ENCODE measurements at regions not wholly inside any gene's neighbourhood (a gene's known extent, or its start where the extent isn't known, plus 50 kb on each side); places are given as distances from the start of the nearest gene placed in this dataset.
"Not testable (repeated sequence)": the region's sequence is repeated elsewhere in the genome, so short reads cannot be mapped to it uniquely, and the experiment has no call there.

DNA sequence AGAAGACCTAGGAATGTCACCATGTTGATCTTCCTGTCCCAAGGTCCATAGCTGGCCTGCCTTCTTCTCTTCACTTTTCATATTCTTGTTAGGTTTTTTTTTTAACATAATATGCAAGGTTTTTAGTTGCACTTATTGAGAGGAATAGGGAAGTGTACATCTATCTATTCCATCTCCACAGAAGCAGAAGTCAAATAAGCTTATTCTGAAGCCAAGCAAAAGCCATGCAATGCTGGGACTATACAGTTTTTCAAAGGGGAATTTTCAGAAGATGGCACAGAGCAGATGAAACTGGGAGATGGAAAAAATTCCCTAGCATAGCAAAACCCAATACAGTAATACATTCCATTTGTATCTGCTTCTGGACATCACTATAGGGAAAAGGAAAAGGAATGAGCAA lies 447.6 kb downstream of the GADD45G start:
- DNase-seq = no peak

DNA sequence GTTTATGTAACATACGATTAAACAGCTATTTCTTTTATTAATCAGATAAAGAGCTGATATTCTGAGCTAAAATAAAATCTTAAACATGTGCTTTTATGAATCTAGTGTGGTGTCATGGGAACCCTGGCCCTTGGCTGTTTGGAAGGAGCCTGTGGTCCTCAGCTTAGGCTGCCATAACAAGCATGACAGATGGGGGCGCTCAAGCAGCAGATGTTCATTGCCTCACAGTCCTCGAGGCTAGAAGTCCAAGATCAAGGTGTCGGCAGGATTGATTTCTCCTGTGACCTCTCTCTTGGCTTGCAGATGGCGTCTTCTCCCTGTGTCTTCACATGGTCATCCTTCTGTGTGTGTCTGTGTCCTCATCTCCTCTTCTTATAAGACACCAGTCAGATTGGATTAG lies 448.2 kb downstream of the GADD45G start:
- no peak for DNase-seq

DNA sequence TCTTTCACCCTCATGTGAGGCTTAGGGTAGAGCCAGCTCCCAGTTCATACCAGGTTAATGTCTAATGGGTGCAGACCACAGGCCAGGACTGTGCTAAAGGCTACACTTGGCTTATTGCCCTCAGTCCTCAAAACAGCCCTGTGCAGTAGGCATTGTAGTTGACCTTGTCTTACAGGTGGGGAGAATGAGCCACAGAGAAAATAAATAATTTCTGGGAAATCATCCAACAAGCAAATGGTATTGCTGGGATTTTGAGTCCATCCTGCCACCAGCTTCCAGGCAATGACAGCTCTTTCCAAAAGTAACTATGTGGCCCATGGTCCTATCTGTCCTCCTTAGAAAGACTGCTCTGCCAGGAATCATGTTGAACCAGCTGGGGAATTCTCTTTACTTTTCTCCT lies 450.0 kb downstream of the GADD45G start:
- DNase-seq = no peak

DNA sequence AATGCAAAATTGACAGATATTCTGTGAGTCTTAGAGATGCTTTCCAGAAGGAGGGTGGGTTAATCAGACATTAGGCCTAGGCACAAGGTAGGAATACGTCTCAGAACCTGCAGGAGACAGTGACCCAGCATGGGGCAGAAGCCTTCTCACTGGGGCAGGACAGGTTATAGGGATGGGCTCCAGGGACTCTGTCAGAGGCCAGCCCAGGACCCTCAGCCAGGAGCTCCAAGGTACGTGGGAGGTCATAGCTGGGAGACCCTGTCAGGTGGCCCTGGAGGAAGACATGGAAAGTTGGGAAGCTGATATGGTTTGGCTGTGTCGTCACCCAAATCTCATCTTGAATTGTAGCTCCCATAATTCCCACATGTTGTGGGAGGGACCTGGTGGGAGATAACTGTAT lies 450.4 kb downstream of the GADD45G start:
- DNase-seq = no peak

DNA sequence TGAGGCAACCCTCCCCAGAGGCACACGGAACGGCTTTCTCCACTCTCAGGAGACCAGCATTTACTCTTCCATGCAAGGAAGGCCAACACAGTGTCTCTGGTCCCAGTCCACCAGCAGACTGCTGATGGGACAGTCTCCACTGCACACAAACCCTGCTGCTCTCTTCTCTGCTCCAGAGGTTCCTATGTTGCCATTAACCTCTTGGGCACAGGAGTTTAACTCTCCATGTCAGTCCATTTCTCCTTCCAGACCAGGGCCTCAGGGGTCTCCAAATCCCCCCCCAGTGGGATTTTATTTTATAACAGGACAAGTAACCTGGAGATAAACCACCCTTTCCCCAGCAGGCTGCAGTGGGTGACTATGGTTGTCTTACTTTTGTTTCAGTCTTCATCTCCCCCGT lies 452.5 kb downstream of the GADD45G start:
- DNase-seq = no peak

DNA sequence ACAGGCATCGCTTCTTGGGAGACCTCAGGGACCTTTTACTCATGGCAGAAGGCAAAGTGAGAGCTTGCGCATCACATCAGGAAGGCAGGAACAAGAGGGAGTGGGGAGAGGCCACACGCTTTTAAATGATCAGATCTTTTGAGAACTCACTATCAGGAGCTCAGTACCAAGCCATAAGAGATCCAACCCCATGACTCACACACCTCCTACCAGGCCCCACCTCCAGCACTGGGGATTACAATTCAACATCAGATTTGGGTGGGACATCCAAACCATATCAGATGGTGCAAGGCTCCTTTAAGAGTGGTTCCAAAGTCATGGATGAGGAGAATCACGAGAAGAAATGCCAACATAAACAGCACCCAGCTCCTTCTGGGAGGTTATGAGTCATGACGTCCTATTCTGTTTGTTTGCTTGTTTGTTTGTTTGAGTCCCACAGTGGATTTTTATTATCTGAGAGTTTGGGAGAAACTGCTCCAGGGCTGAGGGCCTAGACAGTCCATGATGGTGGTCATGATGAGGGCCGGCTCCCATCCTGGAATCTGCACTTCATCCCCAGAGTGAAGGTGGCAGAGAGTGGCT lies 453.5 kb downstream of the GADD45G start:
- DNase-seq = no peak

DNA sequence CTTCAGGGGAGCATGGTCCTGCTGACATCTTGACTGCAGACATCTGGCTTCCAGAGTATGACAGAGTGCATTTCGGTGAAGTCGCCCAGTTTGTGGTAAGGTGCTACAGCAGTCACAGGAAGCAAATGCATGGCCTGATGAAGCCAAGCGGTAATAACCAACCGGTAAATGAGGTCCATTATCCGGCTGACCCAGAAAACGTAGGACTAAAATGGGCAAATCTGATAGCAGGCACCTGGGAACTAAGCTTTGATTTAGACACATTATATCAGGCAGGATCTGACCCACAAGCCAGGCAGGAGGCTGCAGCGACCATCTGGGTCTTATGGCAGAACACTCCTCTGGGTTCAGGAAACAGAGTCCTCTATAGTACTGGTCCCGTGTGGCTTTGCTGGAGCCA lies 454.6 kb downstream of the GADD45G start:
- DNase-seq = no peak

DNA sequence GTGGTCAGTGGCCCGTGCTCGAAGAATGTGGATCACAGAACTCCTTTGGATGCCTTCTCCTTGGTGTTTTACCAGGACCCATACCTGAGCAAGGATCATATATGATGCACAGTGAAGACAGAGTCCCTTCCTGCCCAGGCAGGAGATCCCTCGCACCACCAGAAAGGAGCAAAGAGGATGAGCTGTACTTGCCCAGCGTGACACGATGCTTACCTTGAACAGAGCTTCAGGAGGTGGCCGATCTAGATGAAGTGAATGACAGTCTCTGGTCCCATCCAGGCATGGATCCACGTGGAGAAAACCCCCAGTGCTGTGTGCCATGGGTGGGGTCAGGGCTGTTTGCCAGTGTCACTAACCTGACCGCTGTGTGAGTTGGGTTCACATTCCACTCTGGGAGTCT lies 455.4 kb downstream of the GADD45G start:
- no peak for DNase-seq

DNA sequence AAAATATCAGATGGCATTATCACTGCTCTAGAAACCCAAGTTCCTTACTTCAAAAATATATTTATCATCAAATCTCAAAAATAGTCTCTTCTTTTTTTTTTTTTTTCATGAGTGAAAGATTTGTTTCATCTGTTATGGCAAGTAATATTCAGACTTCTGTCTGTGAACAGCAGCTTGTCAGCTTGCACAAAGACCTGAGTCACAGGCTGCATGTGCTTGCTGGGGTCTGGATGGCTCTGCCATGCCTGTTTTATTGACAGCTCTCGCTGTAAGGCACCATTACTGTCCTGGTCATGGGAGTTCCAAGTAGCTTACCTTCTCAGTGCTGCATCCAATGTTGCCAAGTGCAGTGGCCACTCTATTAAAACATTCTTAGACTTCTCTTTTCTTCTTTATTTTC lies 456.4 kb downstream of the GADD45G start:
- DNase-seq = no peak

DNA sequence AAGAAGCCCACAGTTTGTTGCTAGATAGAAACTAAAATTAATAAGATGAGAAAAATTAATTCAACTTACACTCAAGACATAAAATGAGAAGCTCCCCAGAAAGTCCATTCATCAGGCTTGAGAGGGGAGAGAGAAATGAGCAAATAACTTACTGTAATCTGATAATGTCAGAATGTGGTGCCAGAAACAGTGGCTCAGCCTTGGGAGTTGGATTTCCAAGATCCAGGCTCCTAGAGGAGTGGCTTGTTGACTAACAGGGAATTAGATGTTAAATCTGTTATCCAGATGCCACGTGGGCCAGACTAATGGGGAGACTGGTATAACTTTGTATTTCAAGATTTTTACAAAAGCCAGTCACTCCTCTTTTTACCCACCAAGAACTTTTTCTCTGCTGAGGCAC lies 458.2 kb downstream of the GADD45G start:
- no peak for DNase-seq

DNA sequence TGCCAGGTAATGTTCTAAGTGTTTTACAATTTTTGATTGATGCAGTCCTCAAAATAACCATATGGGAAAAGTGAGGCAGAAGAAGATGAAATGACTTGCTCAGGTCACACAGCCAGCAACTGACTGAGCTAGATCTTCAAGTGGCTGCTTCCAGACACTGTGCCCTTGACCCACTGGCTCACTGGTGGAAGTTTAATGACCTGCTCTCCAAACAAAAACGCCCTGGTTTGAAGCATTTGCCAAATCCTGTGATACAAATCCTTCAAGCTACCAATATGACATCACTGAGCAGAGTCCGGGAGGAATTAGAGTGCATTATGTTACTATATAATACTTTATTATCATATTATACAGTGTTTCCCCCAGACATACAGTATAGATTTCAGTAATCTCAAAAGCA lies 459.4 kb downstream of the GADD45G start:
- DNase-seq = no peak

DNA sequence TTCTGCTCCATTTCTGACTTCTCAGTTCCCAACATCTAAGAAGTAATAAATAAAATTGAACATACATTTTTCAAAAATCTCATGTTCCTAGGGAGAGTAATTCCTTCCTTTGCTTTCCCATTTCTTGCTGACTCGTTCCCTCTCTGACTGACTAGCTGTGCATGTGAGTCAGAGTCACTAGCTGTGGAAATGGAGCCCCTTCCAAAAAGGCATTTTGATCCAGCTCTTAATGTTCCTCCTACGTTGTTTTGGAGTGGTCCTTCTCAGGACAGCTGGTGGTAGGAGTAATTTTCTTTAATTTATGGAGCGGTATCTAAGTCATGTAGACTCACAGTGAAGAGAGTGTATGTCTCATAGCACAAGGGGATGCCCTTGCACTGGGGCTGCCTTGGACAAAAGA lies 460.2 kb downstream of the GADD45G start:
- no peak for DNase-seq

DNA sequence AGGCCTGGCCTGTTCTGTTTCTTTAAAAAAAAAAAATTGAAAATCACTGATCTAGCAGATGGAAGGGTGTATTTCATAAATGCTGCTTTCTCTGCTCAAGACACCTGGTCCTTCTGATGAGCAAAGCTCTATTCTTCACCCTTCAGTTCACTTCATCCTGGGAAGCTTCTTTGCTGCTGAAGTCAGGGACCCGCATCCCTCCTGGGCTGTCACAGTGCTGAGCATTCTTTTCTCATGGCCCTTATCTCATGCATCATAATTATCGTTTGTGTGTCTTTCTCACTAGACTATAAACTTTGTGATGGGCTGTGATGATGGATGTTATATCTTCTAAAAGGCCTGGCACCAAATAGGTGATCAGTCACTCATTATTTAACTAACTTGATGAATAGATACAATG lies 461.0 kb downstream of the GADD45G start:
- no peak for DNase-seq

DNA sequence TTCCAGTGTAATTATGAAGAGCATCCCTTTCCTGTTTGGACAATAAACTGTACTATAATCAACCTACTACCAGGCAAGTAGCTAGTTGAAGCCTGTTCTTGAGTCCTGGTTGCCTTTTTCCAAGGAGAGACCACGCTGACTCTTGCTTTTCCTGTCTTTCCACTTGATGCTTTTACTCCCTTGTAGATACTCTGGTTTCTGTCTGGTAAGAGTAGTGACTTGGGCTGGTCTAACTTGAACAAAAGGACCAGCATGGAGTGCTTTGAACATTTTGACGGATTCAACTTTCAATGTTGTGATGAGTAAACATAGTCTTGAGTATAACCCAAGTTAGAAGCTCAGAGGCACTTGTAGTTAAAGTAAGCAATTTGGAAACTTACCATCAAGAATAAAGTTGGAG lies 464.3 kb downstream of the GADD45G start:
- no peak for DNase-seq

DNA sequence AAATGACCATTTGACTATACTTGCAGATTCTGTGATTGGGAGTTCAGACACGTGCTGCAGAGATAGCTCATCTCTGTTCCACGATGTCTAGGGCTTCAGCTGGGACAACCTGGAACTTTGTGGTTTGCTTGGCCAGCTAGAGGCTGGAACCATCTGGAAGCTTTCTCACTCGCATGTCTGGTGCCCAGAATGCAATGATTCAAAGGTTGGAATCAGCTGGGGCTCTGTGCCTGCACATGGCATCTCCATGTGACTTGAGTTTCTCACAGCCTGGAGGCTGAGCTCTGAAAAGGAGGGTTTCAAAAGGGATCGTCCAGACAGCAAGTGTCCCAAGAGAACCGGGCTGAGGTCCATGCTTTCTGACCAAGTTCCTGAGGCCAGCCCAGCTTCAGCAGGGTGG lies 465.2 kb downstream of the GADD45G start:
- no peak for DNase-seq

DNA sequence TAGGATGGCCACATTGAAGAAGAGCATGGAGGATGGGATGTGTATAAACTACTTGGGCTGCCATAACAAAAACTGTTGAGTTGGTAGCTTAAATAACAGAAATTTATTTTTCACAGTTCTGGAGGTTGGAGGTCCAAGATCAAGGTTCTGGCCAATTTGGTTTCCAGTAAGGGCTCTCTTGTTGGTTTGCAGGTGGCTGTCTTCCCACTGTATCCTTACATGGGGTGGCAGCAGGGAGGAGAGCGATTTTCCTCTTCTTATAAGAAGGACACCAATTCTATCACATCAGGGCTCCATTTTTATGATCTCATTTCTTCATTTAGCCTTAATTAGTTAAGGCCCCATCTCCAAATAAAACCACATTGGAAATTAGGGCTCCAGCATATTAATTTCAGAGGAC lies 465.7 kb downstream of the GADD45G start:
- DNase-seq = no peak

DNA sequence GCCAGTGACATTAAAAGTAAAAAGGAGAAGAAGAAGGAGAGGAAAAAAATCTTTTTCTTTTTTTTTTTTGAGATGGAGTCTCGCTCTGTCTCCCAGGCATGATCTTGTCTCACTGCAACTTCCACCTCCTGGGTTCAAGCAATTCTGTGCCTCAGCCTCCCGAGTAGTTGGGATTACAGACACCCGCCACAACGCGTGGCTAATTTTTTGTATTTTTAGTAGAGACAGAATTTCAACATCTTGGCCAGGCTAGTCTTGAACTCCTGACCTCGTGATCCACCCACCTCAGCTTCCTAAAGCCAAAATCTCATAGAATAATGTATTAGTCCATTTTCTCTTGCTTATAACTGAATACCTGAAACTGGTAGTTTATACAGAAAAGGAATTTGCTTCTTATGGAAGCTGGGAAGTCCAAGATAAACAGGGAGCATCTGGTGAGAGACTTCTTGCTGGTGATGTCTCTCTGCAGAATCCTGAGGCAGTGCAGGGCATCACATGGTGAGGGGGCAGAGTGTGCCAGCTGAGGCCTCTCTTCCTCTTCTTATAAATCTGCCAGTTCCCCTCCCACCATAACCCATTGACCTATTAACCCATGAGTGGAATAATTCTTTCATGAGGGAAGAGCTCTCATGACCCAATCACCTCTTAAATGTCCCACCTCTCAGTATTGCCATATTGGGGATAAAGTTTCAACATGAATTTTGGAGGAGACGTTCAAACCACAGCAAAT lies 466.3 kb downstream of the GADD45G start:
- DNase-seq = no peak

DNA sequence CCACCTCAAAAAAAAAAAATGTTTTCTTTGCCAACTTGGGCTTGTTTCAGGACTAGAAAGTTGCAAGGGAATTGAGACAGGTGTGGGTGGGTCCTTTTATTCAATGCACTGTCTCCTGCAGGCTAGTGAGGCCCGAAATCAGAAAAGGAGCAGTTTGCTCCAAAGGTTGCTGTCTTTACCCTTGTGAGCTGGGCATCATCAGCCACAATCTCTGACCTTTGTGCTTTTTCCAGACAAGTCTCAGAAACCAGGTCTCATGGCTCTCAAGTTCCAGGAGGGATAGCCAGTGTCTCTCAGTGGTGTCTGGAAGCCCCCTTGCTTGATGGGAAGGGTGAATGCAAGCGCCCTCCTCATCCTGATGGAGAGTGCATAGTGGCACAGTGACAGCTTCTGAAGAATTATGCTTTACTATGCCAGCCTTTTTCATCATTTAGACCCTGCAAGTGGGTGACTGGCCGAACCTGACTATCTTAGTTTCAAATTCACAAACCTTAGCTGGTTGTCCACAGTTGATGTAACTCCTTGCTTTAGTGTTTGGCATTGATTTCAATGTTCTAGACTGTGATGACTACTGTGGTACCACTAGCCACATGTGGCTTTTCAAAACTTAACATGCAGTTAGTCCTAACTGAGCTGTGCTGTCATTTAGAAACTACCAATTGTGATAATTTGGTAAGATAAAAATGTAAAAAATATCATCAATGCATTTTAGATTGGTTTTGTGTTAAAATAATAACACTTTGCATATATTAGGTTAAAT lies 468.6 kb downstream of the GADD45G start:
- DNase-seq = no peak

DNA sequence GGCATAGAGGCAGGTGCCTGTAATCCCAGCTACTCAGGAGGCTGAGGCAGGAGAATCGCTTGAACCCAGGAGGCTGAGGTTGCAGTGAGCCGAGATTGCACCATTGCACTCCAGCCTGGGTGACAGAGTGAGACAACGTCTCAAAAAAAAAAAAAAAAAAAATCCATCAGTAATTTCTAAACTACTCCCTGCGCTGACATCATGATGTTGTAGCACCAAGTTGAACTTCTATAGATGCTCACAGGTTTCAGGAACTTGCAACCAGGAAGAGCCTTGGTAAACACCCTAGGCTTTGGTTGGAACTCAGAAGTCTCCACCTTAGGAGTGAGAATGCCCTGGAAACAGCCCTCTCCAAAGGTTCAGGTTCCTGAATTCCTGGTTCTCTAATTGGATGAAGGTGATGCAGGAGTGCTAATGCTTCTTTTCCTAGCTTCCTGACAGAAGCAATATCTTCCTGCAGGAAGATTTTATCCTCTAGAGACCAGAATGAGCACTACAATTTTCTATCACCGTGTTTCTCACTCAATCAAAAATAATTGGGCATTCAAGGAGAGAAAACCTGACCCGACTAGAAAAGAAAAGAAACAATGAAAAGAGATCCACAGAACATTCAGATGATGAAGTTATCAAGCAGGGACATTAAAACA lies 469.6 kb downstream of the GADD45G start:
- no peak for DNase-seq

DNA sequence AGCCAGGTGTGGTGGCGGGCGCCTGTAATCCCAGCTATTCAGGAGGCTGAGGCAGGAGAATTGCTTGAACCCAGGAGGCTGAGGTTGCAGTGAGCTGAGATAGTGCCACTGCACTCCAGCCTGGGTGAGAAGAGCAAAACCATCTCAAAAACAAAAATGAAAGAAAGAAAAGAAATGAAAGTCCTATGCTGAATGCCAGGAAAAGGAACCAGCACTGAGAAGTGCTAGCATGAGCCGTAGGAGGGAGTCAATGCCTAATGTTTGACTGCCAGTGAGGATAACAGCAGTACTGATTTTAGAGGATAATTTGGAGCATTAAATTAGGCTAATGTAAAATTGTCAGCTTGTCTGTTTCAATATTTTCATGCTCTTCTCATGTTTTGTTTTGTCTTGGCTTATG lies 472.8 kb downstream of the GADD45G start:
- DNase-seq = not testable (repeated sequence)

DNA sequence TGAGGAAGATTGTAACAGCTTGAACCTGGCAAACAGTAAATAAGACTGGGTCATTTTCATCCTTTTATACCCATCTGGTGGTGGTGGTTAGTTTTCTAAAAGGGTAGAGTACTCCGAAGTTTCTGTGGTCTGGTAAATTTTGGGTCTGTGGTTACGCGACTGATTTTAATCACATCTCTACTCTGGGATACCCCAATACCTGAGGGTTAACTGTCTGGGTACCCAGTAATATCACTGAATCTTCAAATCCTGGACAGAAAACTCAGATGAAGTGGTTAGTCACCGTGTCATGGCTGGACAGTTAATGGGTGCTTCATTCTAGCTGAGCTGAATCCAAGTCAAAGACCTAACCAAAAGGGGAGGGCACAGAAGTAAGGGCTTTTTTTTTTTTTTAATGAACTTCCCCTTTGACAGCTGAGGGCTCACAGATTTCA lies 474.2 kb downstream of the GADD45G start:
- no peak for DNase-seq

DNA sequence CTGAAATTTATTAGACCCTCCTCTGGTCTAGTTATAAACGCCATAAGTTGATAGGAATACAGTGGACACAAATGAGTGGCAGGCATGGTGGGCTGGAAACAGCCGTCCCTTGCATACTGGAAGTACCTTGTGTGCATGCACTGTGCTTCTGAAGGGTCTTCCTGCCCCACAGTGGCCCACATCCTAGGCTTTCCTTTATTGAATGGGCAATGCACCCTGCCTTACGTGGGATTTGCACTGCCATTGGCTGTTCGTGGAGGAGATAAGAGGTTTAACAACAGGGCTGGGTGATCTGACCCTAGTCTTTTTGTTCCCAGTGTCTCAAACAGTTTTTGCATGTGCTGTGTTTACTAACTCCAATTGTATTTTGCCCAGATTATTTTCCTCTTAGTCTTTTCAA lies 480.8 kb downstream of the GADD45G start:
- DNase-seq = no peak

DNA sequence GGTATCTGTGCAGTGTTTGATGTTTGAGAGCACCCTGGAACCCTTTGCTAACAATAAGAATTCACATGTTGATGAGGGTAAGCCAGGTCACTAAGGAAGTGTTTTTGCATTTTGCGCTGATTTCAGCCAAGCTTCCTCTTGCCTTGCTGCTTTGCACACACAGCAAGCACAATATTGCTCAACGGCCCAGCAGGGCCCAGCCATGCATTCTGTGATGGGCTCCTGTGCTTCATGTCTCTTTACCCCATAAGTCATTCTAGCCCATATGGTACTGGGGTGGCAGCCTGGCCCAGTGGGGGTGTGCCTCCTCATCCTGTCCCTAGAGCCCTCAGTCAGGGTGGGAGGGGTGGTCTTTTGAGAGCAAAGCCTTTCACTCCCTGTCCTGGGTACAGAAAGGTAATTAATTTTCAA lies 481.3 kb downstream of the GADD45G start:
- DNase-seq = no peak

DNA sequence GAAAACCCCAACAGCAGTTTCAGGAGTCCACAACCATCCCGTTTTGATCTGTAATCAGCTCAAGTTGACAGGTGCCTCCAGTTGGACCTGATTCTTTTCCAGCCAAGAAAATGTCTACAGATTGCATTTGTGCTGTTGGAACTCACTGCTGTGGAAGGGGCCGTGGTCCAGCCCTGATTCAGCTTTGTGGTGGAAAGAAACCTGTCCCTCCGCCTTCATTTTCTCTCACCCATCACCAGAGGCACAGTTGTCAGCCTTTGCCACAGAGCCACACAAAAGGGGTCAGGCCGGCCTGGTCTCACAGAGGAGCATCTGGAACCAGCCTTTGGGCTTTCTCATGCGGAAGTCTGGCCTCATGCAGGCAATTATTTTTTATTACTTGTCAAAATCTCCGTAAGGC lies 483.6 kb downstream of the GADD45G start:
- no peak for DNase-seq
